ENCODE measurements at regions not wholly inside any gene's neighbourhood (a gene's known extent, or its start where the extent isn't known, plus 50 kb on each side); places are given as distances from the start of the nearest gene placed in this dataset.

DNA sequence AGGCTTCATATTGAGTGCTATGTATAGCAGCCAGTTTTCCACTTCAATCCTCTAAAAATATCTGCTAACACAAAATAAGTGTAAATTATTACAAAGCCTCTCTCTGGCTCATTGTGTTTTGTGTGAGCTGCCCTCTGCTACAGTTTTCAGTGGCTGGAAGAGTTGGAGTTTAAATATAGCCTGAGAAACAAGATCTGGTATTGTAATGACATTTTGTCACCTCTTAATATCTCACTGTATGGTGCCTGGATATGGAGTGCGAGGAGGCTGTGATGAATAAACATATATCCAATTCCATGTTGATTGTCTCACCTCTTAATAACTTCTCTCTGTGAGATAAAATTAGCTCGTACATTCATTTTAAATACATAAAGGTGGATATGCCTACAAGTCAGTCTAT lies 269.7 kb downstream of the FLRT2 start:
- no peak for DNase-seq (ENCODE audit: low read depth in 2 of 2)

DNA sequence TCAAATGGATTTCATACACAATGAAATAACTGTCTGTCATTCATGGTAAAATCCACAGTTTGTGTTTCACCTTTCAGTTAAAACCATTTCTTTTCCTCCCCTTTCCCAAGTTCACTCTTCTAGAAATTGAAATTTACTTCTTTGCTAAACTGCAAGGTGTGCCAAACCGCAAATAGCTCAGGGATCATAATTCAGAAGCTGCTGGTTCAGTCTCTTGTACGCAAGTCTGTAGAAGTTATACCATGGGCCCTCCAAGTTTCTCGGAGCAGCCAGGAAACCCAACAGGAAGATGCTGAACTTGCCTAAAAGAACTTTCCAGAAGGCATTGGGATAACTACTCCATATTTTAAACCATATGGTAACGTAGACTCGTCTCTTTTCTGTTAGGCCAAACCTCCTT lies 268.9 kb downstream of the FLRT2 start:
- no peak for DNase-seq (ENCODE audit: low read depth in 2 of 2)

DNA sequence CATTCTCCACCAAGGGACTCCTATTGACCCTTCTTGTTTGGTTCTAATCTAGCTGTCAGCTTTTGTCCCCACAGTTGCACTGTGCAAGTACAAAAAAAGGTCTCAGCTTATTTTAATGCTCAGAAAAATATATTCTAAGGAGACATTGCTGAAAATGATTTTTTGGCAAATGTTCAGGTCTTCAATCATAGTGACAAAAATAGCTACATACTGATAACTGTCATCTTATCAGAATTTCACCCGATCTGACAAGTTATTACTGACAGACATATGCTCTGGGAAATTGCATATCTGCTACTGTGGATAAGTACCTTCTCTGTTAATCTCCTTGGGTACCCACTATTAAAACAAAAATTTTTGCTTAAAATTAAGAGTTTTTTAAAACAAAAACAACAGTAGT lies 263.6 kb downstream of the FLRT2 start:
- DNase-seq (ENCODE audit: low read depth in 2 of 2) = no peak

DNA sequence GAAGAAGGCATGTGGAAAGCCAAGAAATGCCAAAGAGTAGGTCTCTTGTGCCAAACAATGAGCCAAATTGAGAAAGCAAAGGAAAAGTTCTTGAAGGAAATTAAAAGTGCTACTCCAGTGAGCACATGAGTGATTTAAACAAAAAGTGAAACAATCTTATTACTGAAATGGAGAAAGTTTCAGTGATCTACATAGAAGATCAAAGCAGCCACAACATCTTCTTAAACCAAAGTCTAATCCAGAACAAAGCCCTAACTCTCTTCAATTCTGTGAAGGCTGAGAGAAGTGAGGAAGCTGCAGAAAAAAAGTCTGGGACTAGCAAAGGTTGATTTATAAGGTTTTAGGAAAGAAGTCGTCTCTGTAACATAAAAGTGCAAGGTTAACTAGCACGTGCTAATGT lies 259.6 kb downstream of the FLRT2 start:
- DNase-seq (ENCODE audit: low read depth in 2 of 2) = no peak

DNA sequence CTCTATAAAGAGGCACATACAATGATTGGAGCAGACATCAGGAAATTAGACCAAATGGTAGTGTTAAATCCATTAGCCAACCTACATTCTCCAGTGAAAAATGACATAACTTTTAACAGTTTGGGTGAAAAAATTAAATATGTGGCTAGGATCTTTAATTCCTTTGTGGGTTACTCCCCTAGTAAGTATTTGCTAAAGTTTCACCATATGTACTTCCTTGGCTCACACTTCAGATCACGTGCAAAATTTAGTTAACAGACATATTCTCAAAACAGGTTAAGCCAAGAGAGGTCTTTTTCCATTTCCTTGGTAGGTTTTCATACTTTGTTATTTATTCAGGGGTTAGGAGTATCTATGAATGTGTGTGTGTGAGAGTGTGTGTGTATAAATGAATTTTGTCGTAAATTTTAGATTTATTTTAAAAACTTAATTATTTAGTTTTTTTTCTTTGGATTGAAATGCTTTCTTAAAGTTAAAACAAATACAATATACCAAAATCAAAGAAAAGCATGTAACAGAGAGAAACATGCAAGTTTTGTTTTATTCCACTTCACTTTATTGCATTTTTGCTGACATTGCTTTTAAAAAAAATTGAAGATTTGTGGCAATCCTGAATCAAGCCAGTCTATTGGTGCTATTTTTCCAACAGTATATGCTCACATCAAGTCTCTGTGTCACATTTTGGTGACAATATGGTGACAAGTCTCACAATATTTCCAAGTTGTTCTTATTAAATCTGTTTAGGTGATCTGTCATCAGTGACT lies 258.7 kb downstream of the FLRT2 start:
- no peak for DNase-seq (ENCODE audit: low read depth in 2 of 2)

DNA sequence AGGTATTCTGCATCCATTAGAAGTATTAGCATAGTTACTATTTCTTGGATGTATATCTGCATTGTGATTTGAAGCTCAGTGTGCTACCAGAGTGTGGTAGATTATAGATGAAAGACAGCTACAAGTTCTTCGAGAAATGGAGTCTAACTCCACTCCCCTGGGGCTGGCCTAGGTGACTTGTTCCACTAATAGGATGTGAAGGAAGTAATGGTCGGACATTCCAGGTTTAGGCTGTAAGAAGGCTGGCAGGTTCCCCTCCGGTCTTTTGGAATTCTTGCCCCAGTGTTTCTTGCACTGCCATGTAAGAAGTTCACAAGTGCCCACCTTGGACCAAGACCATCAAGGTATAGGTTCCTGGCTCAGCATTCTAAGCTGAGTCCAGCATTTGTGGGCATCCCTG lies 236.4 kb downstream of the FLRT2 start:
- no peak for DNase-seq (ENCODE audit: low read depth in 2 of 2)

DNA sequence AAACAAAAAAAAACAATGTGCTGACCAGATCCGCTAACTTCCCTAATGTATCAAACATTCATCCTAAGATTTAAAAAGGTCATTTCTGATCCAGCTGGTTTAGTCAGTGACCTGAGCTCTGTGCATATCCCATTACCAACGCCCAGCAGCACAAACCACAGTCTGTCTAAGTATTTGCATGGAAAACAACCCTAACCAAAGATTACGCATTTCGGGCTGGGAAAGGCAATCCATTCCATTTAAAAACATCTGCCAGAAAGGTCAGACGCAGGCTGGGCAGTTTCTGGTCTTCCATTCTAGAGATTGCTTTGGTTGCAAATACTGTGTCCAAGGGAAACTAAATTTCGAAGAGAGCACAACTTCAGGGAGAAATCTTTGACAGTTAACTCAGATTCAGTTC lies 234.9 kb downstream of the FLRT2 start:
- DNase-seq (ENCODE audit: low read depth in 2 of 2) = no peak

DNA sequence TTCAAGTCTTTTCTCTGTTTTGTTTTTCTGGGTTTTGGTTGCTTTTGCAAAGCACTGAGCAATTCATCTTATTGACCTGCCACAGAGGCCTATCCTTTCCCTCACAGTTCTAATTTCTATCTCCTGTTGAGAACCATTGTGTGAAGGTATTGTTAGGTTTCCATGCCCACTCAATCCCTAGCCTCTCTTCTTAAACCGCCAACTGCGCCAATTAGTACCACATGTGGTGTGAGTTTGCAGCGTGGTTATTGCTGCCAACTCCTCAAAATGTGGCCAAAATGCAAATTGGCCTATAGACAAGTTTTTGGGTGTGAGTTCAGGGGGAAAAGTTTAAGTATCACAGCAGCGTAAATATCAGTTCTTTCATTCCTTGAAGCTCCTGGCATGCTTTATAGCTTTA lies 232.6 kb downstream of the FLRT2 start:
- no peak for DNase-seq (ENCODE audit: low read depth in 2 of 2)

DNA sequence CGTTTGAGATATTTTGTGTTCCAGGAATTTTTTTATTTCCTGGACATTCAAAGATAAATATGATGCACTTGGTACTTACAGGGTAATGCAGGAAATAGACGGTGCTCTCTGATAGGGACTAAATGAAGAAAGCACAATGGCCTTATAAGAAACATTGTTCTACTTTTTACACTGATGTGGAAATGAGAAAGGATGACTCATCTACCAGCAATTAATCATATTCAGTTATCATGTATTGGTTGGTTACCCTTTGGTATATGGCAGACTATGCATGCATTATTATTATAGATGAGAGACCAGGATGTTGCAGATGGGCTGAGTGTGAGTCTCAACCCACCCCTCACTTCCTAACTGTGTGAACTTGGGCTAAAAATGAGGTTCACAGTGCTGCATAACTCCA lies 222.2 kb downstream of the FLRT2 start:
- DNase-seq (ENCODE audit: low read depth in 2 of 2) = no peak

DNA sequence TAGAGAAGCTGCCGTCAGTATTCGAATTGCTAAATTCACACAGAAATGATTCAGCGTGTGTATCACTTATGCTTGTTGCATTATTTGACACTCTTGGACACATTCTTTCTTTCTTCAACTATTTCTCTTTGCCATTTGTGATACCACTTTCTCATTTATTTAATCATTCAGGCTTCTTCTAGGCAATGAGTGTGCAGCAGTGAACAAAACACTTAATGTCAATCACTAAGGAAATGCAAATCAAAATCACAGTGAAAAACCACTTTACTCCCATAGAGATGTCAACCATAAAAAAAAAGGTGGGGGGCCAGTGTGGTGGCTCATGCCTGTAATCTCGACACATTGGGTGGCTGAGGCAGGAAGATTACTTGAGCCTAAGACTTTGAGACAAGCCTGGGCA lies 214.6 kb downstream of the FLRT2 start:
- no peak for DNase-seq (ENCODE audit: low read depth in 2 of 2)

DNA sequence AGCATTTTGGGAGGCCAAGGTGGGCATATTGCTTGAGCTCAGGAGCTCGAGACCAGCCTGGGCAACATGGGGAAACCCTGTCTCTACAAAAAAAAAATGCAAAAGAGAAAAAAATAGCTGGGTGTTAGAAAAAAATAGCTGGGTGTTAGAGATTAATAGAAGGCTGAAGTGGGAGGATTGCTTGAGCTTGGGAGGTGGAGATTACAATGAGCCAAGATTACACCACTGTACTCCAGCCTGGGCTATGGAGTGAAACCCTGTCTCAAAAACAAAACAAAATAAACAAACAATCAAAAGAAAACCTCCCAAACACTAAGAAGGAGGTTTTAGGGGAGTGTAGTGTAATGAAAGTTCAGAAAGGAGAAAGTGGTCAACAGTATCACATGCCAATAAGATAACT lies 202.1 kb downstream of the FLRT2 start:
- no peak for DNase-seq (ENCODE audit: low read depth in 2 of 2)

DNA sequence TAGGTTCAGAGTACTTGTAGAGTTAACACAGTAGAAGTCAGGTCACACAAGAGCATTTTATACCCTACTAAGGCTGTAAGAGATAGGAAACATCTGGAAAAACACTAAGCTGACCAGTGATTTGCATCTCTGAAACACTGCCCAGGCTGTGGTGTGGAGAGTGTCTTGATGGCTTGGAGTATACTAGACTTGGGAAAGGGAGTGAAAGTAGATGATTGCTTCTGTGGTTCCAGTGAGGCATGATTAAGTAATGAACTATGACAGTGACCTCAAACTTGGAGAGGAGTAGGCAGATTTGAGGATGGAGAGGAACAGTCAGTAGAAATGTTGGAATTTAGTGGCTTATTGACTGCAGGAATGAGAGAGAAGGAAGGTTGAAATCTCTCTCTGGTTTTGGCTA lies 201.2 kb downstream of the FLRT2 start:
- DNase-seq (ENCODE audit: low read depth in 2 of 2) = no peak

DNA sequence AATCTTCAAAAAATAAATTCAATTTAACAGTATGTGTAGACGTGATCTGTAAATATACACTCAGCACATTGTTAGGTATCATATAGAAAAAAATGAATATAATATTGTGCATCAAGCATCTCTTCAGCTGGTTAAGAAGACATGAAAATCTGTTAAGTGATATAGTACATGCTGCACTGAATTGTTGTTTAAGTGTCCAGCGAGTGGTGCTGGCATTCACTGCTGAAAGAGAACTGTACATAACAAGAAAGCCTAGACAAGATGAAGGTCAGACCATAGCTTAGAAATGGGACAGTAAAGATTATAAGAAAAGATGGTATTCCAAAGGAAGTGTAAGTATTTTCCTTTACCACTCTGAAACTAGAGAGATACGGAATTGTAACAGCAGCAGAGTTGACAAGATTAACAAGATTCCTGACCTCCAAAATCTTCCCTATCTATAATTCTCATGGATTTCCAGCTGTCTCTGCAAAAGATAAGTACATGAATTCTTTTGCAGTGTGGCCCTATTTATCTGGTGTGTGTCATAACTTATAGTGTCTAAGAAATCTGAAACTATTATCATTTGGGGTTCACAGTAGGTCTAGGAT lies 198.6 kb downstream of the FLRT2 start:
- DNase-seq (ENCODE audit: low read depth in 2 of 2) = no peak

DNA sequence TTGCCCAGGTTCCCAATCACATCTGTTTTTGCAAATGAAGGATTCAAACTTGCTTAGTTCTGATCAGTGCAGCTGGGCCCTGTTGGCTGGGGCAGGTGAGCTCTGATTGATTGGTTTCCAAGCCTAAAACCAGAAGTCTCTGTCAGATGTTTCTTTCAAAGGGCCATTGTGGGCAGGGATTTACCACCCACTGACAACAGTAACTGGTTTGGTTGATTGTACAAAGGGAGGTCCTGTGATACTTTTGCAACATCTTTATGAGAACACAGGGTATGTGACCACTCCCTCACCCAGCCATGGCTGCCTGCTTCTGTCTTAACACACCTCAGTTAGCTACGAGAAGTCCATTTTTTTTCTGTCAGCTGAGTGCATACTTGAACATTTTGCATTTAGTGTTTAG lies 184.1 kb downstream of the FLRT2 start:
- DNase-seq (ENCODE audit: low read depth in 2 of 2) = no peak

DNA sequence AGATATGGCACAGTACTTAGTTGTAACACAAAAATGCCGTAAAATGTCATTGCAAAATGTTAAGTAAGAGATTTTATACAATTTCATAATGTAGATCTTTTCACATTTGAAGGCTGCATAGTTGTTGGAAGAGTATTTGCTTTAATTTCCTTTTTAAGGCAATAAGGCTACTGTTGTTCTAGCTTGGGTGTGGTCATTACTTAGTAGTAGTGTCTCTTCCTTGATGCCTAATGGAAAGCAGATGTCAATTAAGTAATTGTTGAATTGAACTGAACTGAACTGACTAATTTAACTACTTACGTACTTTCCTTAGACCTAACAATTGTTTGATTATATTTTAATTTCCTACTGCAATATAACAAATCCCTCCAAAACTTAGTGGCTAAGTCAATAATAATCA lies 181.7 kb downstream of the FLRT2 start:
- no peak for DNase-seq (ENCODE audit: low read depth in 2 of 2)
